Skeletal muscle tissue (tissue), 3 donors: ENCODE measurements at regions not wholly inside any gene's neighbourhood (a gene's known extent, or its start where the extent isn't known, plus 50 kb on each side); places are given as distances from the start of the nearest gene placed in this dataset.

Experiments used
- H3K27ac ChIP-seq: one replicate; pipeline ENCODE4 v1.7.0; 2013; ENCODE audit warnings: mild to moderate bottlenecking, low read depth, low read length, inconsistent platforms
- H3K27me3 ChIP-seq, 3 donors: one replicate each; pipeline ENCODE4 v1.7.0; 2013; ENCODE audit warnings: low read length in 3 of 3; ENCODE audit not compliant: control insufficient read depth in 3 of 3, insufficient read depth in 3 of 3
- H3K36me3 ChIP-seq, 3 donors: one replicate each; pipeline ENCODE4 v1.7.0; 2013; ENCODE audit warnings: low read length in 3 of 3; ENCODE audit not compliant: control insufficient read depth in 3 of 3, insufficient read depth in 3 of 3
- H3K4me1 ChIP-seq, 3 donors: one replicate each; pipeline ENCODE4 v1.7.0; 2013; ENCODE audit warnings: low read length in 3 of 3, mild to moderate bottlenecking in 3 of 3; ENCODE audit not compliant: control insufficient read depth in 3 of 3, insufficient read depth in 3 of 3
- H3K4me3 ChIP-seq, 3 donors: one replicate each; pipeline ENCODE4 v1.7.0; 2013; ENCODE audit warnings: low read length in 3 of 3
- H3K9ac ChIP-seq, 3 donors: one replicate each; pipeline ENCODE4 v1.7.0; 2013; ENCODE audit warnings: low read length in 3 of 3, mild to moderate bottlenecking in 3 of 3, moderate library complexity in 2 of 3, low read depth in 1 of 3
- H3K9me3 ChIP-seq, 3 donors: one replicate each; pipeline ENCODE4 v1.7.0; 2013; ENCODE audit warnings: low read length in 3 of 3; ENCODE audit not compliant: control insufficient read depth in 3 of 3
- donor health status: Osteomylitis.

GRCh38 chr1:58159434-58159830 lies 387.1 kb downstream of the OMA1 start:
- no peak overlapping the region for H3K4me3 ChIP-seq
- H3K27me3 ChIP-seq, result peaks cover 0 to 3% (median 0%) of the 10 kb centered on the region in 3 donors
- H3K9ac ChIP-seq, result no peak overlapping the region
- H3K27ac ChIP-seq, result no peak overlapping the region
- H3K4me1 ChIP-seq, result no peaks in the 10 kb centered on the region
- H3K9me3 ChIP-seq, result no peaks in the 10 kb centered on the region
- H3K36me3 ChIP-seq, result no peaks in the 10 kb centered on the region

DNA sequence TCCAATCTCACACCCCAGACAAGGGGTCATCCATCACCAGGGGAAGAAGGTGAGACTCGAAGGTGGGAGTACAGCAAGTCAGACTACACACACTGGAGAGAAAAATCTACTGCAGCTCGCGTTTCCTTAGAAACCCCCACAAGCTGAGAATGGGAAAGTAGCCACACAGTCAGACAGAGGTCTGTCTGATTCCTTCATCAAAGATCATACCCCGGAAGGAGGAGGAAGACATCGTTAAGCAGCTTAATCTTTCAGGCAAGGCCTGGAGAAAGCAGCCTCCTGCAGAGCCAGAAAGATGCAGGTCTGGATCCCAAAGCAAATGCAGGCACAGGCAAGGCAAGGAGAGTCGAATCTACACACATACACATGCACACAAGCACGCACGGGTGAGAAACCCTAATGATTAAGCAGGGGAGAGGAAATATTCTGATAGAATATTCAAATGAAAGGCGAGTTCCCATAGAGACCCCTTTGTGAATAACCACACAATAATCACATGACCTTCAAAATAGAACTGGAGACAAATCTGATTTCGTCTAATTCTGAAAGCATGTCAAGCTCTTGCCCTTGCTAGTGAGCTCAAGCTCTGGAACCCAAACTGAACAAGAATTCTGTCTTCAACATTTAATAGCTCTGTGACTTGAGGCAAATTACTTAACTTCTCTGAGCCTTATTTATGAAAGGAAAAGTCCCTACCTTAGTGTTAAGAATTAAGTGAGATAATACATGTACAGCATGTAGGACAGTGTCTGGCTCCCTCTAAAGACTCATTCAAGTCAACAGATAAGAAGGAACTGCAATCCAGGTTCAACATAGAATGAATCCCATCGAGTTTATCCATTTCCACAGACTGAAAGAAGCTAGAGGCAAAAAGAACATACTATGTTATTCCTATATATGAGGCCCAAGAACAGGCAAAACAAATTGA lies 387.8 kb downstream of the OMA1 start:
- no peak overlapping the region for H3K27ac ChIP-seq
- no peaks in the 10 kb centered on the region for H3K4me1 ChIP-seq
- no peaks in the 10 kb centered on the region for H3K36me3 ChIP-seq
- H3K27me3 ChIP-seq, result peaks cover 0 to 3% (median 0%) of the 10 kb centered on the region in 3 donors
- H3K9ac ChIP-seq, result no peak overlapping the region
- H3K9me3 ChIP-seq, result no peaks in the 10 kb centered on the region
- no peak overlapping the region for H3K4me3 ChIP-seq

- Histone ChIP-seq H3K9me3 (no peaks in the 10 kb centered on the region), H3K36me3 (no peaks in the 10 kb centered on the region), H3K4me1 (no peaks in the 10 kb centered on the region), H3K4me3 (no peak overlapping the region), H3K27ac (no peak overlapping the region), H3K27me3 (peaks cover 0 to 3% (median 0%) of the 10 kb centered on the region in 3 donors), H3K9ac (no peak overlapping the region)
Measured at GRCh38 chr1:58158016-58158415, 388.5 kb downstream of the OMA1 start.

DNA sequence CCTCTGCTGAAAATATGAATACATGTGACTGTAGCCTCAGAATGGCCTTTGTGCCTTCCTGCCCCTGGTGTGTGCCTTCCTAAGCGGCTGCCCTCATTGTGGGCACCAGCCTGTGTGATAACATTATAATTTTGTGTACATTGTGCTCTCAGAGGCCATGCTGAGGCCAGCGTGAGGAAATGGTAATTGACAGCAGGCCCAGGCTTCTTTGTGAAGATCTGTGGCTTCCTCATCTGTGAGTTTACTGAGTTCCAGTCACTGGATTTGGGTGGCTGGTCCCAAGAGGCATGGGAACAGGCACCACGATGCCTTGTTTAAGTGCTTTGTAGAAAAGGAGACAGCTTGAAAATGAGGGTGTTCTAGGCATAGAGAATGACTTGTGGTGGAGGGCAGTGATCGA lies 389.3 kb downstream of the OMA1 start:
- H3K27ac ChIP-seq, result no peak overlapping the region
- no peak overlapping the region for H3K9ac ChIP-seq

DNA sequence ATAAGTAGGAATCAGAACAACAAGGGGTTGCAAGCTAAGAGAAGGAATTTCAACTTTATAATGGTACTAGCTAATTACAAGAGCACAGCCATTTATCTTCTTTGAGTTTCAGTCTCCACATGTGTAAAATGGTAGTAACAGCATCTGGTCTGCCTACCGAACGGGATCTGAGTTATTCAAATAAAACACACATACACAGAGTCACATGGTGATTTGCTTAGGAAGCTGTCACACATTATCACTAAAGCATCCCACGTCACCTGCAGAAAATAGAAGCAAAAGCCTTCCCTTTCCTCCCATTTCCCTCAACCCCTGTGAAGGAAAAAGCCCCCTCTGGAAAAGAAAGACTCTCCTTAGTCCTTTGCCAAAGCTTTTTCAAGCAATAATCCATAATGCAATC lies 389.7 kb downstream of the OMA1 start:
- no peak overlapping the region for H3K9ac ChIP-seq
- no peak overlapping the region for H3K4me3 ChIP-seq
- no peaks in the 10 kb centered on the region for H3K4me1 ChIP-seq
- H3K36me3 ChIP-seq, result no peaks in the 10 kb centered on the region
- no peak overlapping the region for H3K27ac ChIP-seq
- no peaks in the 10 kb centered on the region for H3K9me3 ChIP-seq
- peaks cover 0 to 3% (median 0%) of the 10 kb centered on the region in 3 donors for H3K27me3 ChIP-seq

More for the DNA sequence above, 389.3 kb downstream of the OMA1 start:
- Histone ChIP-seq H3K27me3 (peaks cover 0 to 3% (median 0%) of the 10 kb centered on the region in 3 donors), H3K4me3 (no peak overlapping the region), H3K36me3 (no peaks in the 10 kb centered on the region), H3K4me1 (no peaks in the 10 kb centered on the region), H3K9me3 (no peaks in the 10 kb centered on the region)

- Histone ChIP-seq H3K27ac (no peak overlapping the region), H3K9me3 (no peaks in the 10 kb centered on the region)
Measured at GRCh38 chr1:58156124-58156468, 390.4 kb downstream of the OMA1 start.

GRCh38 chr1:58155418-58156123 lies 391.0 kb downstream of the OMA1 start:
- H3K4me3 ChIP-seq, result no peak overlapping the region
- H3K9me3 ChIP-seq, result no peaks in the 10 kb centered on the region
- H3K4me1 ChIP-seq, result no peaks in the 10 kb centered on the region
- no peak overlapping the region for H3K9ac ChIP-seq
- H3K36me3 ChIP-seq, result no peaks in the 10 kb centered on the region
- no peak overlapping the region for H3K27ac ChIP-seq
- peaks cover 0 to 3% (median 0%) of the 10 kb centered on the region in 3 donors for H3K27me3 ChIP-seq

More at GRCh38 chr1:58156124-58156468, 390.4 kb downstream of the OMA1 start:
- H3K27me3 ChIP-seq, result peaks cover 0 to 3% (median 0%) of the 10 kb centered on the region in 3 donors
- no peaks in the 10 kb centered on the region for H3K4me1 ChIP-seq
- no peak overlapping the region for H3K4me3 ChIP-seq
- H3K9ac ChIP-seq, result no peak overlapping the region
- H3K36me3 ChIP-seq, result no peaks in the 10 kb centered on the region

GRCh38 chr1:58154256-58154655 lies 392.3 kb downstream of the OMA1 start:
- H3K4me3 ChIP-seq, result no peak overlapping the region
- peaks cover 0 to 3% (median 0%) of the 10 kb centered on the region in 3 donors for H3K27me3 ChIP-seq

GRCh38 chr1:58152697-58153096 lies 393.8 kb downstream of the OMA1 start:
- Histone ChIP-seq H3K9ac (no peak overlapping the region), H3K27me3 (peaks cover 0 to 3% (median 0%) of the 10 kb centered on the region in 3 donors), H3K36me3 (no peaks in the 10 kb centered on the region), H3K4me3 (no peak overlapping the region), H3K27ac (no peak overlapping the region), H3K9me3 (no peaks in the 10 kb centered on the region), H3K4me1 (no peaks in the 10 kb centered on the region)

More at GRCh38 chr1:58154256-58154655, 392.3 kb downstream of the OMA1 start:
- Histone ChIP-seq H3K9ac (no peak overlapping the region), H3K4me1 (no peaks in the 10 kb centered on the region), H3K27ac (no peak overlapping the region), H3K9me3 (no peaks in the 10 kb centered on the region), H3K36me3 (no peaks in the 10 kb centered on the region)

- Histone ChIP-seq H3K4me3 (no peak overlapping the region), H3K36me3 (no peaks in the 10 kb centered on the region), H3K4me1 (no peaks in the 10 kb centered on the region), H3K27me3 (no peaks in the 10 kb centered on the region), H3K9me3 (no peaks in the 10 kb centered on the region), H3K27ac (no peak overlapping the region), H3K9ac (no peak overlapping the region)
Measured at GRCh38 chr1:58149271-58149812, 397.2 kb downstream of the OMA1 start.
